Prostate gland (tissue), 2 donors: ENCODE measurements at regions not wholly inside any gene's neighbourhood (a gene's known extent, or its start where the extent isn't known, plus 50 kb on each side); places are given as distances from the start of the nearest gene placed in this dataset.

Experiments
- CTCF ChIP-seq, 4 experiments: fragments of 200-600 bp in 2 of 4; fragments of 450-650 bp in 2 of 4; sonication (generic) in 2 of 4; IDR thresholded peaks; 1 replicate in 3 of 4; 2 replicates in 1 of 4; pipeline ENCODE4 v1.5.1; 2016 to 2019; ENCODE audit warnings: antibody characterized with exemption in 4 of 4, mild to moderate bottlenecking in 2 of 4, moderate library complexity in 2 of 4
- POLR2A ChIP-seq: fragments of 450-650 bp; IDR thresholded peaks from one replicate; pipeline ENCODE4 v1.6.1; 2016; ENCODE audit warnings: antibody characterized with exemption, mild to moderate bottlenecking
- POLR2AphosphoS5 ChIP-seq: sonication (generic); formaldehyde crosslinking; IDR thresholded peaks from one replicate; pipeline ENCODE4 v1.6.1; 2017; ENCODE audit warnings: antibody characterized with exemption

- TF ChIP-seq CTCF (IDR thresholded peaks at IDR 0.05) (no peak), POLR2AphosphoS5 (no peak), POLR2A (no peak)
These were observed 172.9 kb upstream of the KLF7 start for GRCh38 chr2:207338610-207339009.
